RPMI8226 (cell line): ENCODE measurements at regions not wholly inside any gene's neighbourhood (a gene's known extent, or its start where the extent isn't known, plus 50 kb on each side); places are given as distances from the start of the nearest gene placed in this dataset.
"Not testable (repeated sequence)": the region's sequence is repeated elsewhere in the genome, so short reads cannot be mapped to it uniquely, and the experiment has no call there.

ENCODE experiments used
- DNase-seq: peaks from one replicate; pipeline ENCODE4 v3.0.0-alpha.2; 2015

- DNase-seq, result no peak
These were observed 382.2 kb upstream of the INTU start for GRCh38 chr4:127250577-127250976.

GRCh38 chr4:127251423-127251822 lies 381.3 kb upstream of the INTU start:
- no peak for DNase-seq

- DNase-seq, result no peak
These were observed 376.3 kb upstream of the INTU start for GRCh38 chr4:127256500-127256899.

DNA sequence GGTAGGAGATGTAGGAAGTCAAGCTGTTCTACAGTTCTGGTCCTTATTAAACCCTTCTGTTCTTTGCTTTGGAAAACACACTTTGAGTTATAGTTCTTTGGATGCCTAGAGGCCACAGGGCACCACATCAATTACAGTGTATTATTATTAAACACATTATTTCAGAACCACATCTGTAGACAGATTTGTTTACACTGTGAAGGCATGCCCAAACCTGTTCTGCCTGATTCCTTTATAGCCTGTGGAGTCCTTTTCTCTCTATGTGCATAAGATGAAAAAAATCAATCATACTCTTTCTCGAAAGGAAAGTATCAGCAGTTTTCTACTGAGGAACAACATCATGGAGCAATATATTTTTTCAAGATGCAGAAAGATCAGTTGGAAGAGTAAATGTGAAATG lies 371.3 kb upstream of the INTU start:
- DNase-seq, result no peak

- DNase-seq, result no peak
These were observed 364.4 kb upstream of the INTU start for GRCh38 chr4:127268367-127268766.

GRCh38 chr4:127277023-127277422 lies 355.7 kb upstream of the INTU start:
- DNase-seq, result not testable (repeated sequence)

GRCh38 chr4:127284236-127284635 lies 348.5 kb upstream of the INTU start:
- no peak for DNase-seq

GRCh38 chr4:127291316-127291715 lies 341.4 kb upstream of the INTU start:
- DNase-seq, result no peak

- no peak for DNase-seq
These were observed 339.3 kb upstream of the INTU start for GRCh38 chr4:127293496-127293895.

GRCh38 chr4:127304356-127304755 lies 328.4 kb upstream of the INTU start:
- no peak for DNase-seq

- DNase-seq, result no peak
These were observed 324.8 kb upstream of the INTU start for GRCh38 chr4:127307996-127308395.

DNA sequence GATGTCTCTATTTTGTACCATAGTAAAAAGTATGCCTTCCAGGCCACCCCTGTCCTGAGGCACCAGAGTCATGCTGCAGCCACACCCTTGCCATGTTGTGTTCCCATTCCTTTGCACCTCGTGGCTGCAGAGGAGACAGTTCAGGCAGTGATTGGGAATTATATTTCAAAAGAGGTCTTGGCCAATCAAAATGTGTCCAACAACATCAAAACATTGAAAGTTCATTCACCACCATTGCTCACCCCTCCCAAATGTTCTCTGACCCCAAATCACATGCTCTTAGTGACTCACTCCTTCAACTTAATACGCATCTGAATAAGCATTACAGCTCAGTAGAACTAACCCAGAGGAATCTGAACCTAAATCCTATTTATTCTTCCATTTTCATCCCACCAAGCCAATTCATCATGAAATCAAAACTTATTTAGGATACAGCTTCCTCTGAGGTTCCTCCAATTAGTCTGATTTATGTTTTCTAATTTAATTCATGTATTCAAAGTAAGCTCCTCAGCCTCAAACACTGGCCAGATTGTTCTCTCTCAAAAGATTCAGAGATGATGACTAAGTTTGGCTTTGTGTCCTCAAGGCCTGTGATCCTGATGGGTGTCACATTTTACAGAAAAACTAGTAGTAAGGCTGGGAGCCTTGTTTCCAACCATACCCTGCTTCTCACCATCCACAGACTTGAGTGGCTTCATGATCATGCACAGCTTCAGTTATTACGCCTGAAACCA lies 323.2 kb upstream of the INTU start:
- DNase-seq, result no peak

- DNase-seq, result no peak
These were observed 321.4 kb upstream of the INTU start for GRCh38 chr4:127311371-127311770.

- no peak for DNase-seq
These were observed 320.8 kb upstream of the INTU start for GRCh38 chr4:127311924-127312323.

DNA sequence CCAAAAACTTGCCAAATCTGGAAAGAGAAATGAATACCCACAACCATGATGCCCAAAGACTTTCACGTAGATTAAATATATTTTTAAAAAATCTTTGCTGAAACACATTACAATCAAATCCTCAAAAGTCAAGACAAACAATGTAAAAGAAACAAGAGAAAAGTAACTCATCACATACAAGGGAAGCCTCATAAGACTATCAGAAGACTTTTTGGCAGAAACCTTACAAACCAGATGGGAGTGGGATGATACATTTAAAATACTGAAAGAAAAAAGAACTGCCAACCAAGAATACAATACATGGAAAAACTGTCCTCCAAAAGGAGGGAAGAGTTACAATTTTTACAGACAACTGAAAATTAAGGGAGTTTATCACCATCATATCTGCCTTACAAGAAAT lies 319.0 kb upstream of the INTU start:
- no peak for DNase-seq

- no peak for DNase-seq
These were observed 305.3 kb upstream of the INTU start for GRCh38 chr4:127327491-127327890.

- DNase-seq, result no peak
These were observed 297.6 kb upstream of the INTU start for GRCh38 chr4:127335073-127335620.

DNA sequence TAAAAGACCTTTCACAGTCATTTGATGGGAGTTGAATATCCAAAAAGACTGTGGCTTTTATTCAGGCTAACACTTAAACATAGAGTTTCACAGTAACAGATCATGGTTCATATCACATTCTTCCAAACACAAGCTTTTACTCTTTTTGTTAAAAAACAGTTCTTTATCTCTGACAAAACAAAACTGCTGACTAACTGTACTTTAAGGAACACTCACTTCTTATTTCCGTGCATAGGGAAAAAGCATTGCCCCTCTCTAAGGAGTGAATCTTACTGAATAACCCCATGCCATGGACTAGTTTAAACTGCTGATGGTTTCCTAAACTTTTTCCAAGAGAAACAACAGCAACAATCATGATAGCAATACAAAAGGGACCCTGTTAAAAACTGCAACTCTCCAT lies 297.0 kb upstream of the INTU start:
- no peak for DNase-seq

DNA sequence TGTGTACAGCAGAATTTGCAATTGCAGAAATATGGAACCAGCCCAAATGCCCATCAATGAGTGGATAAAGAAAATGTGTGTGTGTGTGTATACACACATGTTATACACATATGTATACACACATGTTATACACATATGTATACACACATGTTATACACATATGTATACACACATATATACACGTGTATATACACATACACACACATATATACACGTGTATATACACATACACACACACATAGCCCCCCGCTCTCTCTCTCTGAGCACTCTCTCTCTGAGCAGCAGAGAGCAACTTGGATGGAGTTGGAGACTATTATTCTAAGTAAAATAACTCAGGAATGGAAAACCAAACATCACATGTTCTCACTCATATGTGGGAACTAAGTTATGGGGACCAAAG lies 289.6 kb upstream of the INTU start:
- DNase-seq, result not testable (repeated sequence)

DNA sequence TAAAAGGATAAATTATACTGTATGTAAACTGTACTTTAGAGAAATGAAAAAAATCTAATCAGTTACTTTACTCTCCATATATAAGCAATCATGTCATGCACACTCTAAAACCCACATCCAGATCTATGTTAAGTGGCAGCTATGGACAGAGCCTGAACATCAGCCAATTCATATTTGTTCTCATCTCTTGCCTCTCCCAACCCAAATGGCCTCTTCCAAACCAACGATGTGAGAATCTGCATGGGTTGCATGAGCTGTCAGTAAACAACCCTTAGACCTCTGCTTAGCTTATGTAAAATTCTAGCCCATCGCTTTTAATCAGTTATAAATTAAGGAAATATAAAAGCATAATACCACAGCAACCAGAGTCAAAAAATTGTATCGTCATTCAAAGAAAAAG lies 288.7 kb upstream of the INTU start:
- DNase-seq, result no peak

DNA sequence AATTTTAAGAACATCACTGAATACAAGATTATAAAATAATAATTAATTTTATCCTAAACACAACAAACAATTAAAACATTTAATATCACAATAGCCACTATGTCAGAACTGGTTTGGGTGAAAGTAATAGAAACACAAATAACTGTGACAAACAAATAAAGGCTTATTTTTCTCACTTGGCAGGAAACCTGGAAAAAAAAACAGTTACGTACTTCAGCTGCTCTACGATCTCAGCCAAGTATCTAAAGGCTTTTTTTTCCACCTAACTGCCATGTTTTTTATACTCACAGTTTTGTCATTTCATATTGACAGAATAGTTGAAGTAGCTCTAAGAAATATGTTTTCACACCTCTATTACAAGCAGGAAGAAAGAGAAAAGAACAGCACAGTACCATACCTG lies 284.8 kb upstream of the INTU start:
- DNase-seq, result no peak

DNA sequence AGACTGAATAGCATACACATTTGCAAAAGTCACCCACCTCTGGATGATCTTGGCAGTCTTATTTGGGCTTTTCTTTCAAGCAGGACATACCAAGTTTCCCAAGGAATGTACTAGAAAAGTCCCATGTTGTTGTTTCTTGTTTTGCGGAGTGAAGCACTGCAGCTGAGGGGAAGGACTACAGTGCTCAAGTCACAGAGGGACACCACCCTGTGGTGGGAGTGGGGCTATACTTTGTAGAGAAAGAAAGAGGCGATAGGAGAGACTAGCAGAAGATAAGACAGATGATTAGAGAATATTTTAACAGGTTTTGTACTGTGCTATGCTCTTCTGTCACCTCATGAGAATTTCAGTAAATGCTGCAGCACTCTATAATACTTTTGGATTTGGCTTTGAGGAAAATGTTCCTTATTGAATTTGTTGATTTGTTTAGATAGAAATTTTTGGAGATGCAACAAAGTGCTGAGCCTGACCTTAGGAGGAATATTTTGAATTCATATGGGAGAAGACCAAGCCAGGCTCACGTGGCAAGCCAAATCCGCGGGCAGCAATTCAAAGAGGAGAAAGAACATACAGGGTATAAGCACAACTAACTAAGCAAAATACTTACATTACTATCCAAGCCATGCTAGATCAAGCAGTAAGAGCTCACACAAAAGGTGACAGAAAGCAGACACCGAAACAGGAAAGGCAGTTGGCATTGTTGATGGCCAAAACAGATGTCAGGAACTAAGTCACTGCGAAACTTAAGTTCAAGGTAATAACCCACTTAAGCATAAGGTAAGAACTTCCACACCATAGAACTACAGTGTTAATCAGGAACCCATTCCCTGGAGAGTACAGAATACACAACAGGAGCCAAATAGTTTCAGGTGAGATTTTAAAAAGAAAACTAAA lies 280.3 kb upstream of the INTU start:
- no peak for DNase-seq

DNA sequence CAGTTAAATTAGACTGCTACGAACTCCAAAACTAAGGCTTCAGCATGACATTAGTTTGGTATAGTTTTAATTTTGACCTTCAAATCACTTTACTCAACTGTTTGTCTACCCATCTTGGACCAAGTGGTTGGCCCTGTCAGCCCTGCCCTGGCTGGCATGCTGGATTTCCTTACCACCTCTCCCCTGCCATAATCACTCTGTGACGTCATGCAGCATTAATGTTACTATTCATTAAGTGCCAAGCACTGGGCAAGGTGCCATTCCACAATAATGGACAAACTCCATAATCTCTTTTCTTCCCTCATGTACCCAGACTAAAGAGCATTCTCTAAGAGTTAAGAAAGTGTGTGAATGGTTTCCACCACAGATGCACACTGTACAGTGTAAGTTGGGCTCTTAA lies 277.0 kb upstream of the INTU start:
- DNase-seq, result no peak

- DNase-seq, result no peak
These were observed 275.0 kb upstream of the INTU start for GRCh38 chr4:127357765-127358164.
